Stimulated activated CD8-positive, alpha-beta memory T cell treated with anti-CD3 and anti-CD28 coated beads, Interleukin-7, amount 100 ng/mL, for 24 hours (primary cell): ENCODE measurements at regions not wholly inside any gene's neighbourhood (a gene's known extent, or its start where the extent isn't known, plus 50 kb on each side); places are given as distances from the start of the nearest gene placed in this dataset.

Experiments
- DNase-seq: peaks from one replicate; pipeline ENCODE4 v3.0.0-alpha.2; 2020; ENCODE audit warnings: low read depth

DNA sequence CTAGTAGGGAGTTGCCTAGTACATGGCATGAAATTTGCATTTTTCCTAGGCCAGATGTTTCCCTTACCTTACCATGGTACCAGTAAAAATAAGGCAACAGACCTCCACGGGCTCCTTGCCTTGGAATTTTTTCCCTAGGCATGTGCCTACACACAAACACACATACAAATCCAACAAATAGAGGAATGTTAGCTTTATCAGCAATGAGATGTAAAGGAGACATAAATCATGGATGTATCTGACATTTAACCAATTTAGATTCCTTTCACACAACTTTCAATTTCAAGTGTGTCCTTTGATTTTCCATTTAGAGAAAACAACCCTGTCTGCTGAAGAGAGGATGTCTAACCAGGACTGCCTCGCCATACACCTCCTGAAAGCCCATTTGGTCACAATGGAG is 209.7 kb upstream of the SP4 start:
- no peak for DNase-seq

DNA sequence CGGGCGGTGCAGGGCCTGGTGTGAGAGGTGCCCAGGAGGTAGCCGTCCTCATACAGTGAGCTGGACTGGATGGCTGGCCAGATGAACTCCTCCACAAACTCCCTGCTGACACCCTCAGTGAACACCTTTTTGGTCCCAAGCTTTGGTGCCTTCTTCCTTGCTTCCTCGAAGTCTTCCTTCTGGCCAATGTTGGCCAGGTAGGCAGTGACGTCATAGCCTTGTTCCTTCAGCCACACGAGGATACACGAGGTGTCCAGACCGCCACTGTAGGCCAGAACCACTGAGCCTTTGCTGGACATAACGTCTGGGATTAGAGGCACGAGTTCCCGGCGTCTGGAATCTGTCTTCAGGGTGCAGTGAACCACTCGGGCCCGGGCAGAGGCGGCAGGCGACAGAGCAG is 206.8 kb upstream of the SP4 start:
- DNase-seq = no peak

DNA sequence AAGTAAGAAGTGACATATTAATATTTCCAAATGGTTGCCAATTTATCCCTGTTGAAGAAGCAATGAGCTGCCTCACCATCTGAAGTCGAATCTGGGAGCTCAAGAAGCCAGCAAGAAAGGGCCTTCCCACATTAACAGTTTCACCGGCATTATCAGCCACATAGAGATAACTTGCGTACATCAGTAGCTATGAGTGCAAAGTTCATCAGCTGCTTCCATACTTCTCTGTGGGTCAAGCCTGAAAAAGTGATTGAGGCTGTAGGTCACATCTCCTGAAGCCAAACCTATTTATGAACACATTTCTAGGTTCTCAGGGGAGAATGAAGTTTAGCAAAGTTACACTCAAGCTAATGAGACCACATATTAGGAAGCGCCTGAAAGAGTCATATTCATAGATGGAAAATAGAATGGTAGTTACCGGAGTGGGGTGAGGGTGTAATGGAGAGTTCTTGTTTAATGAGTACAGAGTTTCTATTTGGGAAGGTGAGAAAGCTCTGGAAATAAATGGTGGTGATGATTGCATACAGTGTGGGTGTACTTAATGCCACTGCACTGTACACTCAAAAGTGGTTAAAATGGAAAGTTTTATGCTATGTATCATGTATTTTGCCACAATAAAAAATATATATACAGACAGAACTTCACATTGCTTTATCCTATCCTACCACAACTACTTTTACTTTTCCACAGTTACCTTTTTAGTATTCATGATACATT is 189.3 kb upstream of the SP4 start:
- no peak for DNase-seq

DNA sequence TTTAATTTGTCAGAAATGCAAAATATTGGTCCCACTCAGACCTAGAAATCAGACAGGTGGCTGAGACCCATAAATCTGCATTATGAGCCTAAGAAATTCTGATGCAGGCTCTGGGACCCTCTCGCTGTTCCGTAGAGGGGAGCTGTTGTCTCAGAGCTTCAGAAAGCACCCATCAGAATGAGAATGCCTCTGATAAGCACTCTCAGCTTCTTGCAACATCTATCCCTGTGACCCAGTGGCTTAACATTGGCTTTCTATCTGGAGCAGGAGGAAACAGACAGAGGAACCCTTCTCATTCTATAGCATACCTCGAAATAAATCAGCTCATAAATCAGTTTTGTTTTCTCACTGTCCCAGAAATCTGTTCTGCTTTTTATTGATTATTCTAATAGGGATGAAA is 184.6 kb upstream of the SP4 start:
- no peak for DNase-seq

DNA sequence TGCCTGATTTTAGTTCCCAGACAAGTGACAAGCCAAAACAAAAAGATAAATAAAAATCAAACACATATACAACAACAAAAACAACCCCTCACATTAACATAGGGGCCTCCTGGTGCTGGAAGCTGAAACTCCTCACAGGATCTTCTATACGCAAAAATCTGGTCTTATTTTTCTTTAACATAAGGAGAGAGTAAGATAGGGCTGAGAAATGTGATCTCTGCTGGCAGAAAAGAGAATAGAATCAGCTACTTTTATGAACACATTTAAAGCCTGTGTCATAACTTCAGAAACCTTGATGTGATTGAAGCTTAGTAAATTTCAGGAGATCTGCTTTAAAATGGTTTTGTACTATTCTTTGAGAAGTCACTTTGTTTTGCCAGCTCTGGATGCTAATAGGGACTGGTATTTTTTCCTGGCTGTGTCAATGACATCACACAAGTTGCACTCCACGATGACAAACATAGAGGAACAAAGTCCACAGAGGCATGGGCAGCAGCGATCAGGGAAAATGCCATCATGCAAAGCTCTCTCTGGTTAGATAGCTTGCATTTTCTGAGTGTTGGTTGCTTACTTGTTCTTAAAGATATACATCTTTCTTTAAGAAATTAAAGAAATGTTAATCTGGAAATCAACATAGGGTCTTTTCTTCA is 176.6 kb upstream of the SP4 start:
- DNase-seq = no peak

DNA sequence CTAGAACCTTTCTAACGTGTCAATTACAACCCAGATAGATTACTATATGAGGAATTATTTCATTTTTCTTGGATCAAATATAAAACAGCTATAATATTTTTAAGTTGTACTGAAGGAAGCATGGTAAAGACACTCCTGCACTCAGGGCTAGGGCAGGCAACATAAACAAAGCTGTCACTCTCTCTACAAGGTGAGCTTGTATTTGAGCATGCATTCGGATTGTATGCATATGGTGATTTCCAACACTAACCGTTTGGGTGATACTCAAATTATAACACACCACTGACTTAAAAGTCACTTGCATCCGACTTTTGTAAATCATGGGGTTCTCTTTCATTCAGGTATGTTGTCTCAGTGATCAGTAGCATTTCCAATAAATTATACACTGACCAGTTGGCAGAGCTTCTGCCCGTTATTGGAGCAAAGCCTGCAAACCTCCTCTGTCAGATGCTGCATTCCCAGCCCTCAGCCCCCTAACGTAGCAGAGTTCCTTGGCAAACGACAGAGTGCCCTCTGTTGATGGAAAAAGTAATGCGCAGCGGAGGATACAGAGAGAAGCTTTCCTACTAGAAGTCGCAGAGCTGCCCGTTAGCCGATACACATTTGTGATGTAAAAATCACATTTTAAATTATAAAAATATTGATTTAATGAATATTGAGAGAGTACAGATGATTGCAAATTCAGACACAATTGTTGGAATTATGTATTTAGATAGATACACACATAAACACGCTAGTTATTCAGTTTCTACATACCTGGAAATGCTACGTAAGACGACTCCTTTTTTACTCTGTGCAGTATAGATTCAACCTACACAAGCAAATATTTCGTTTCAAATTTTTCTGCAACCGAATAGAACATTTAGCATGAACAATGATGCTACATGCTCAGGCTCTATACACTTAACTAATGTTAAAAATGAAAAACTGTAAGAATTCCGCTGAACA is 173.9 kb upstream of the SP4 start:
- peak; percentile 4 for DNase-seq

DNA sequence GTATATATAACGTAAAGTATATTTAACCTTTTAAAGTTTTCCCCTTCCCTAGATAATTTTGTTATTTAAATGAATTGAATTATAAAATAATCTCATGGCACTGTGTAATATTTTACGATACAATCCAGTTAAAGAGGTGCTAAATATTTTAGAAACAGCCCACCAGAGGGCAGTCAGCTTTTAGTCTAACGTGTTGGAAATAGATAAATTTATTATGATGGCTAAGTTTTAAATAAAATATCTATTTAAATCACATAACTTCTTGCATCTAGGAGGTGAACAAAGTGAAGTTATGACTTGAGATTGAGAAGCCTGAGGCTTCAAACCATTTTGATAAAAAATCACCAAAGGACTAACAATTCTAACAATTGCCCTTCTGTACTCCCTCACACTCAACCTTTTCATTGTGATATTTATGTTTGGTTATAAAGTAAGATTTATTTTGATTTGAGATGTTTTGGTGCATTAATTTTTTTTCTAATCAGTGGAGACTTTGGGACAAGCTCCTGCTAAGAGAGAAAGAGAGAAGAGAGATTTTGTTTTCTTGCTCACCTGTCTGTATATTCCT is 171.5 kb upstream of the SP4 start:
- DNase-seq = no peak

DNA sequence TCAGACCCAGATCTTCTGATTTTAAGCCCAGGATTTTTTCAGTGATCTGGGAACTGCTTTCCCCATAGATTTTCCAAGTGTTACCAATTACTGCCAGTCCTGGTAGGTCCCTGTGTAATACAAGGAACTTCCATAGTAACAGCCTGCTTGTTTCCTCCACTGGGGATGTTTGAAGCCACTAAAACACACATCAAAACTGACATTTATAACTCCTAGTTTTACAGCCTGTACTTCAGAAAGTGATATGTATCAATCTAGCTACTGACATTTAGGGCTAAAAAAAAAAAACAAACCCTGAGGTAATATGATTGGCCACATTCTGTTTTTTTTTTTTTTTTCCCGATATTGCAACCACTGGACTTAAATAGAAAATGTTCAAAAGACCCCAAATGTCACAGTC is 166.9 kb upstream of the SP4 start:
- no peak for DNase-seq

DNA sequence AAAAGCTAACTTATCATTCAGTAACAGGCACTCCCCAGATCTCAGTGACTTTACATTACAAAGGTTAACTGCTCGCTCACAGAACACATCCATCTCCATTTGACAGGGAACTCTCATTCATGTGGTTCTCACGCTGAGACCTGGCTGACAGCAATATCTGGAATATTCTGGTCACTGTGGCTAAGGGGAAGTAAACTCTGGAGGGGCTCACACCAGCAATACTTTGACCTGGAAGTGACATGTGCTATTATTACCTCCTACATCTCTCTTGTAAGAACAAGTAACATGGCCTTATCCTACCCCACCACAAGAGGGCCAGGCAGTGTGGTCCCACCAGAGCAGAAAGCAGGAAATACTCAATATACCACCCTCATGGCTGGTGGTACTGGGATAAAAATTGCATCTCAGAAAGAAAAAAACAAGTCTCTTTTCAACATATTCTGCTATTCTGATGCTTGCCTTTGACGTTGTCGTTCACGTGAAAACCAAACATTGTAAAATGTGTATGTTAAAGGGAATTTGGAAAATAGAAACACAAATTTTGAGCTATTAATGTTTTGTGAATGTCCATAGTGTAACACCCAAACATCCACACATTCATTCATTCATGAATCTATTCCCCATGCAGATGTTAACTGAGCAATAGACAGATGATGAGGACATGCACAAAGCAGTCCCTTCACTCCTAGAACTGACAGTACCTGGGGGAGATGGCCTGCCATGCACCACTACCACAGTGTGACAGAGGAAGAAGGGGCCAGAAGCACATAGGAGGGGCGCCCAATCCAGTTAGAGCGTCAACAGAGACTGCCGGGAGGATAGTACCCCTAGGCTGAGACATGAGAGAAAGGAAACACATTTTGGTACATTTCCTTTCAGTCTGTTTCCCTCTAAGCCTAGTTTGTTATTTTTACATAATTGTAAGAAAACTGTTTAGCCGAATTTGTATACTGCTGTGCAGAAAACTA is 166.0 kb upstream of the SP4 start:
- DNase-seq = peak; percentile 9

DNA sequence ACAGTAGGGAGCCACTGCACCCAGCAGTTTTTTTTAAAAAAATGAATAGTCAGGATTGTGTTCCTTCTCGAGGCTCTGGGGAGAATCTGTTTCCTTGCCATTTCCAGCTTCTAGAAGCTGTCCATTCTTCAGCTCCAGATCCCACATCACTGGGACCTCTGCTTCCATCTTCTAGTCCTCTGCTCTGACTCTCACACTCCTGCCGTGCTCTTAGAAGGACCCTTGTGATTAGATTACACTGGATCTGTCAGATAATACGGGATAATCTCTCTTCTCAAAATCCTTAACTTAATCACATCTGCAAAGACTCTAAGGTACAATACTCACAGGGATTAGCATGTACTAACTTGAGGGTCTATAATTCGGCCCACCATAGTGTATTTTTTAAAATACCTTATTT is 158.9 kb upstream of the SP4 start:
- DNase-seq = no peak

DNA sequence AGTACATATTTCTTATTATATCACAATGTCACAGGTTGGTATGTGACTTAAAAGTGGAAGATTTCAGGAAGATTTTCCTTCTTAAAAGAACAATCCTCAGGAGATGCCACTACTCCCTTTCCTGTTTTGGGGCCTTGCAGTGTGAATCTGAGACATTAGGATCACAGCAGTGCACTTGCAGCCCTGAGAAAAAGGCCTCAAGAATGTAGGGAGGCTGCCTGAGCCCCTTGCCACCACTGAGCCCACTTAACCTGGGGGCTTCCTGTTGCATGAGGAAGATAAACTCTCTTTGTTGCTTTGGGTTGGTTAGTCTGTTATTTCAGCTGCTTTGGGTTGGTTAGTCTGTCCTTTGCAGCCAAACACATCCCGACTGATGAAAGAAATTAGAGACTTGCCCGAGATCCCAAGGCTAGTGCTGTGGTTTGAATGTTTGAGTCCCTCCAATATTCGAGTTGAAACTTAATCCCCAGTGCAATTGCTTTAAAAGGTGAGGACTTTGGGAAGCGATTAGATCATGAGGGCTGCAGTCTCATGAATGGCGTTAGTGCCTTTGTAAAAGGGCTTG is 151.3 kb upstream of the SP4 start:
- DNase-seq = no peak

DNA sequence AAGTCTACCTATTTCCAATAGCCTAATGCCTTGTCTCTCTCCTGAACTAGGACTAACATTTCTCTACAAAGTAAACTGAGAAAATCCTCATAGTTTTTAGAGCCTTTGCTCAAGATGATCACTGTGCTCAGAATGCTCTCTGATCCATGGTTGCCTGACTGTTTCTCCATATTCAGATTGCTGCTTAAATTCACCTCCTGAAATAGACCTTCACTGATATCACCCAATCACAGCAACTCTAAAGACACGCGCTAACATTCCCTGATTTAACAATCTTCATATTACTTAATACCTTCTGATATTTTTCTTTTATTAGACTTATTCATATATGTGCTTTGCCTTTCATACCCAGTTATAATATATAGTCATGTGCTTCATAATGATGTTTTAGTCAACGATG is 148.9 kb upstream of the SP4 start:
- DNase-seq = no peak

DNA sequence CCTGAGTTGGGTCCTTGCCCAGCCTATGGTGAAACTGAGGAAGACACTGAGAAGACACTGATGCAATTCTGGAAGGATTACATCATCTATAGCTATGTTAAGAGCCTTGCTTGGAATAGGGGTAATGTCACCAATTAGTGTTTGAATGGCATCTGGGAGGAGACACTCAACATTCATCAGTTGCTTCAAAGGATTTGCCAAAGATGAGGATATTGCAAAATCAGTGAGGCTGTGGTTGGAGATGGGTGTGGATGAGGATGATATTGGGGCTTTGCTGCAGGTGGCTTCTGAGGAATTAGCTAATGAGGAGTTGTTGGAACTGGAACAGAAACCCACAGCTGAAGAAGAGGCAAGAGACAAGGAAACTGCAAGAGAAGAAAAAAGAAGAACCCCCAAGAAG is 146.7 kb upstream of the SP4 start:
- DNase-seq = no peak

DNA sequence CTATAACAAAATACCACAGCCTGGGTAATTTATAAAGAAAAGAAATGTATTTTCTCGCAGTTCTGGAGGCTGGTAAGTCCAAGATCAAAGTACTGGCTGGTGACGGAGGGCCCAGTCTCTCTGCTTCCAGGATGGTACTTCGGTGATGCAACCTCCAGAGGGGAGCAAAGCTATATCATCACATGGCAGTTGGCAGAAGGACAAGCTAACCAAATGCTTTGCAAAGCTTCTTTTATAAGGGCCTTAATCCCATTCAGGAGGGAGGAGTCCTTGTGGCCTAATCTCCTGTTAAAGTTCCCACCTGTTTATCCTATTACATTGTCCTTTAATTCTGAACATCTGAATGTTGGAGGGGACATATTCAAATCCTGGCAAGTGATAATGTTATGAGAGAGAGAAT is 134.1 kb upstream of the SP4 start:
- DNase-seq = no peak

DNA sequence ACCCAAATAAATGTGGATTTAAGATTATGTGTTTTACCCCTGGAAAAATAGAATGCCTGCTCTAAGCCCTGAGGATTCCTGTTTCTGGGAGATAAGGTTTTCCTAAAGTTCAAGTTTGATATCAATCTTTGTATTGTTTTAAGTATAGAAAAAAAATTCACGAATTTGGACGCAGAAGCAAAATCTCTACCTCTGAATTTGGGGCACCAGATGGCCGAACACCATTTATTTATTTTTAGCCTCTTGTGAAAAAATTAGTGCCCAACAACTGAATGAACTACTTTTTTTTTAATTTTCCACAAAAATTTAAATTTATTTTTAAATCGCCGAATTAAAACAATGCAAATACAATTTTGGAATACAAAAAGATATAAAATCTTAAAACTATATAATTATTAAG is 128.1 kb upstream of the SP4 start:
- no peak for DNase-seq

DNA sequence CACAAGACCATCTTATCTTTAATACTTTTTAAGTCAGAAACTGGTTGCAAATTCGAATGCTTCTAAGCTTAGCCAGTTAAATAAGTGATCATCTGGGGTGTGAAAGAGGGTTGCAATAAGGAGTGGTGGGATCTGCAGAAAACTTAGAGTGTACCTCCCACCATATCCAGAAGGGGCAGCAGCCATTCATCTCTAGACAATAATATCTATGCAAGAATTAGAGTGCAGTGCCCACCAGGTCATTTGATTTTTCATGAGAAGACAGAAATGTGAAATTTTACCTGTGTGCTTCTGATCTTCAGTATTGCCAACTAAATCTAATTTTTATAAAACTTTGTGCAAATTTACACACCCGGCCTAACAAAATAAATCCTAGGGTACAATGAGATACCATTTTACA is 127.2 kb upstream of the SP4 start:
- no peak for DNase-seq

DNA sequence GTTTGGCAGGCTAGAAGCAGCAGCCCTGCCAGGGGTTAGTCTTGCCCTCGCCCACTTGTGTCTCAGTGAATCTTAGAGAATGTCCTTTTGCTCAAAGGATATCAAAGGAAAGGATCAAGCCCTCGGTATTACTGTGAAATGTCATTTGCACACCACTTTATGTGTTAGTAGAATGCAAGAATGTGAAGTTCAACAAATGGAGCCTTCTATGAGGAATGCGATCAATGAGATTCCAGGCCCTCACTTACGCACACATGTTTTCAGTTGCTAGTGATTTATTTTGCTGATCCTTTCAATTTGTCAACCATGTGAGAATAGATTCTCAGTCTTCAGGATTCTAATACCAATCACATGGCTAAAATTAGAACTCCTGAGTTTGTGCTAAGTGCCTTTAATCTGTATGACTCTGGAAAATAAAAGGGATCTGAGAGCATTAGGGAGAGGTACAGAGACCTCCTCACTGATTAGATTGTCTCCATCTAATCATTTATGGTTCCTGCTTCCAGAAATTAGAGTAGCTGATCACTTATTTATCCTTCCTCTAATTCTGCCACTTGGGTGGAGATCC is 123.0 kb upstream of the SP4 start:
- DNase-seq = no peak

DNA sequence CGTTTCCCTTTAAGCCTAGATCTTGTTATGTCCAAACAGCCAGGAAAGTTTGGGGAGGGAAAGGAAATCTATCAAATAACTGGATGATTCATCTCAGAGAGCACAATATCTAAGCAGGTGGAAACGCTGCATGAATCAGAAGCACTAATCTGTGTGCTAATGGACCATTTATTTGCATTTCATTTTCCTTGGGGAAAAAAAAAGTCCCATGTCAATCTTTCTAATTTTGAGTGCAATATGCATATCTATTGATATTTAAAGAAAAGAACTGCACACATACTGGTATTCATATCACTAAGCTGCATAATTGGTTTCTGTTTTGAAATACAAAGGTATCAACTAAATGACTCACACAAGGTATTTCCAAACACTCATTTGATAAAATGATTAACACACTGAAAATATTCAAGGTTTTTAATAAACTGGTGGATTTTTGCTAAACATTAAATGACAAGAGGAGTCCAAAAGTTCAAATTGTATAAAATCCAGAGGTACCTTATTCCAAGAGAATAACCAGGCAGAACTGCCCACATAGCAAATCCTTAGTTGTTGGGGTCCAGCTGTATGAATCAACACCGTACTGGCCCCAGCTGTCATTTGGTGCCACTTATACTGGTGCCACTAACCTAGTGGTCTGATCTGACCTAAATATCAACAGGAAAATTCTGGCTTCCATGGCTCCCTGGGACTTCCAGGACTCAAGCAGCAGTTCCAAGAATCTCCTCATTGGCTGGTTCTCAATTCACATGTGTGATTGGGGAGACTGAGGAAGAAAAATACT is 122.2 kb upstream of the SP4 start:
- DNase-seq = no peak

DNA sequence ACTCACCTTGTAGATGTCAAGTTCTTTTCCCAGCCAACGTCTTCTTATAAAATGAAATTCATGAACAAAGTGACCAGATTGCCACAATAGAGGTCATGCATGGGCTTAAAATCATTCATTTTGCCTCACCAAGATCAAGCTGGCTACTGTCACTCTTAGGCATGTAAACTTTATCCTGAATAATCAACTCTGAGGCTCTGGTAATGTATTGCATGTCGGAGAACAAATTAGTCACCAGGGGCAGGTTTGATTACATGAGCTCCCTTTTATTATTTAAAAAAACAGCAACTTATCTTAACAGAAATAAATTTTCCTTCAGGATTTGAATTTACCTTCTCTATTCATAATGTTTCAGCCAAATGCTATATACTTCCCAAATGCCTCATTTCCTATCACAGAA is 112.9 kb upstream of the SP4 start:
- DNase-seq = no peak
